BJ (cell line): ENCODE measurements at regions not wholly inside any gene's neighbourhood (a gene's known extent, or its start where the extent isn't known, plus 50 kb on each side); places are given as distances from the start of the nearest gene placed in this dataset.
"Not testable (repeated sequence)": the region's sequence is repeated elsewhere in the genome, so short reads cannot be mapped to it uniquely, and the experiment has no call there.

Experiments used
- CTCF ChIA-PET: fragments of 350-600 bp; formaldehyde crosslinking; extraction: SDS; loops from one replicate; lab custom pipeline; 2021; ENCODE audit warnings: antibody characterized with exemption, inconsistent platforms; lab: Yijun Ruan, JAX
- POLR2A ChIA-PET: fragments of 300-600 bp; sonication (Branson Sonifier 250); formaldehyde crosslinking; extraction: SDS; loops from one replicate; lab custom pipeline; 2021; ENCODE audit warnings: antibody characterized with exemption; lab: Charles Lee
- DNase-seq: peaks from one replicate; pipeline ENCODE4 v3.0.0-alpha.2; 2011; ENCODE audit warnings: low read depth
- H3K27me3 ChIP-seq: 2 replicates; pipeline ENCODE4 v1.6.0; 2011; ENCODE audit warnings: low read length; ENCODE audit not compliant: control insufficient read depth, insufficient read depth
- H3K36me3 ChIP-seq: 2 replicates; pipeline ENCODE4 v1.5.1; 2011; ENCODE audit warnings: low read length; ENCODE audit not compliant: control insufficient read depth, insufficient read depth
- H3K4me3 ChIP-seq: 2 replicates; pipeline ENCODE4 v1.5.1; 2011; ENCODE audit warnings: low read depth, mild to moderate bottlenecking, control low read depth, low read length
- TF ChIP-seq, protein P1 (sequence below): IDR thresholded peaks from 2 replicates; pipeline ENCODE4 v1.5.1; 2011; ENCODE audit warnings: low read depth, mild to moderate bottlenecking, control low read depth, inconsistent platforms, low read length, moderate library complexity; ENCODE audit not compliant: insufficient read depth

- no peaks in the 10 kb centered on the region for H3K36me3 ChIP-seq
- TF ChIP-seq, protein P1, sequence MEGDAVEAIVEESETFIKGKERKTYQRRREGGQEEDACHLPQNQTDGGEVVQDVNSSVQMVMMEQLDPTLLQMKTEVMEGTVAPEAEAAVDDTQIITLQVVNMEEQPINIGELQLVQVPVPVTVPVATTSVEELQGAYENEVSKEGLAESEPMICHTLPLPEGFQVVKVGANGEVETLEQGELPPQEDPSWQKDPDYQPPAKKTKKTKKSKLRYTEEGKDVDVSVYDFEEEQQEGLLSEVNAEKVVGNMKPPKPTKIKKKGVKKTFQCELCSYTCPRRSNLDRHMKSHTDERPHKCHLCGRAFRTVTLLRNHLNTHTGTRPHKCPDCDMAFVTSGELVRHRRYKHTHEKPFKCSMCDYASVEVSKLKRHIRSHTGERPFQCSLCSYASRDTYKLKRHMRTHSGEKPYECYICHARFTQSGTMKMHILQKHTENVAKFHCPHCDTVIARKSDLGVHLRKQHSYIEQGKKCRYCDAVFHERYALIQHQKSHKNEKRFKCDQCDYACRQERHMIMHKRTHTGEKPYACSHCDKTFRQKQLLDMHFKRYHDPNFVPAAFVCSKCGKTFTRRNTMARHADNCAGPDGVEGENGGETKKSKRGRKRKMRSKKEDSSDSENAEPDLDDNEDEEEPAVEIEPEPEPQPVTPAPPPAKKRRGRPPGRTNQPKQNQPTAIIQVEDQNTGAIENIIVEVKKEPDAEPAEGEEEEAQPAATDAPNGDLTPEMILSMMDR = no peak
- H3K27me3 ChIP-seq = no peaks in the 10 kb centered on the region
- CTCF ChIA-PET = interaction anchor here (1.1 kb wide), 1 partner anchor 207 kb away, joined by 4 read pairs; no protein-coding TSS in a partner anchor
- no peak for DNase-seq
- H3K4me3 ChIP-seq = no peak overlapping the region
- POLR2A ChIA-PET = interaction anchor here (0.7 kb wide), 1 partner anchor 17 kb away, joined by 3 read pairs; no protein-coding TSS in a partner anchor
These were observed 114.2 kb upstream of the TSC22D1 start for GRCh38 chr13:44690376-44690775.

DNA sequence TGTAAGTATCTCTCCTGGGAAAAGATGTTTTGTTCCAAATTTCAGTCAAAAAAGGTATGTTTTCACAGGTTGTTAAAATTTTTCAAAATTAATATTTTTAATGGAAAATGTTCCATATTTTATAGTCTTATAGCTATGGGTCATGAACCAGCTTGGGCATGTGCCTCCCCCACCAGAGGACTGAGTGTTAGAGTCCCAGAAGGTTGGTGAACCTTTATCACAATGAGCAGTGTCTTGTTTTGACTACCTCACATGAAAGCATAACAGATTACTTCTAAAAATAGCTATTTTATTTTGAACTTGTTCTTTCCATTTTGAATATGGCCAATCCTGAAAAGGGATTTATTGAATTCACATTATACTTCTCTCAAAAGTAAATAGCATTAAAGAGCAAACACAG, 112.5 kb upstream of the TSC22D1 start:
- Histone ChIP-seq H3K4me3 (no peak overlapping the region), H3K27me3 (no peaks in the 10 kb centered on the region), H3K36me3 (no peaks in the 10 kb centered on the region)
- TF ChIP-seq, protein P1 = no peak
- POLR2A ChIA-PET = no interaction called here
- DNase-seq = no peak
- CTCF ChIA-PET = interaction anchor here (0.5 kb wide), 1 partner anchor 1860 kb away, joined by 3 read pairs; no protein-coding TSS in a partner anchor

GRCh38 chr13:44686531-44686934, 110.4 kb upstream of the TSC22D1 start:
- POLR2A ChIA-PET = no interaction called here

GRCh38 chr13:44685641-44686040, 109.5 kb upstream of the TSC22D1 start:
- H3K27me3 ChIP-seq = no peaks in the 10 kb centered on the region
- no peak overlapping the region for H3K4me3 ChIP-seq
- ChIA-PET CTCF (interaction anchor here (1.3 kb wide), 1 partner anchor 9 kb away, joined by 5 read pairs; no protein-coding TSS in a partner anchor), POLR2A (no interaction called here)
- DNase-seq = no peak
- TF ChIP-seq, protein P1 = no peak
- H3K36me3 ChIP-seq = no peaks in the 10 kb centered on the region

More at GRCh38 chr13:44686531-44686934, 110.4 kb upstream of the TSC22D1 start:
- TF ChIP-seq, protein P1 = no peak
- H3K36me3 ChIP-seq = no peaks in the 10 kb centered on the region
- no peak for DNase-seq
- CTCF ChIA-PET = interaction anchor here (0.7 to 1.3 kb wide), 2 partner anchors 8 to 13 kb away, joined by 4 to 5 read pairs; no protein-coding TSS in a partner anchor
- no peaks in the 10 kb centered on the region for H3K27me3 ChIP-seq
- H3K4me3 ChIP-seq = no peak overlapping the region

DNA sequence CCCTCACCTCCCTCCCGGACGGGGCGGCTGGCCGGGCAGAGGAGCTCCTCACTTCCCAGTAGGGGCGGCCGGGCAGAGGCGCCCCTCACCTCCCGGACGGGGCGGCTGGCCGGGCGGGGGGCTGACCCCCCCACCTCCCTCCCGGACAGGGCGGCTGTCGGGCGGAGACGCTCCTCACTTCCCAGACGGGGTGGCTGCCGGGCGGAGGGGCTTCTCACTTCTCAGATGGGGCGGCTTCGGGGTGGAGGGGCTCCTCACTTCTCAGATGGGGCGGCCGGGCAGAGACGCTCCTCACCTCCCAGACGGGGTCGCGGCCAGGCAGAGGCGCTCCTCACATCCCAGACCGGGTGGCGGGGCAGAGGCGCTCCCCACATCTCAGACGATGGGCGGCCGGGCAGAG, 106.3 kb upstream of the TSC22D1 start:
- H3K4me3 ChIP-seq, CTCF ChIA-PET, H3K36me3 ChIP-seq, H3K27me3 ChIP-seq, POLR2A ChIA-PET, DNase-seq: not testable (repeated sequence)
